AG08395 (cell line): ENCODE measurements at regions not wholly inside any gene's neighbourhood (a gene's known extent, or its start where the extent isn't known, plus 50 kb on each side); places are given as distances from the start of the nearest gene placed in this dataset.
"Not testable (repeated sequence)": the region's sequence is repeated elsewhere in the genome, so short reads cannot be mapped to it uniquely, and the experiment has no call there.

ENCODE experiments used
- DNase-seq: peaks from one replicate; pipeline ENCODE4 v3.0.0; 2012; ENCODE audit warnings: mixed read lengths, low spot score

GRCh38 chr9:41367301-41367700, 178.2 kb upstream of the ZNG1F start:
- not testable (repeated sequence) for DNase-seq

- DNase-seq, result not testable (repeated sequence)
Measured at GRCh38 chr9:41361790-41362189, 172.7 kb upstream of the ZNG1F start.

- not testable (repeated sequence) for DNase-seq
Measured at GRCh38 chr9:41359116-41359515, 170.0 kb upstream of the ZNG1F start.

GRCh38 chr9:41358682-41359081, 169.6 kb upstream of the ZNG1F start:
- DNase-seq, result not testable (repeated sequence)

- not testable (repeated sequence) for DNase-seq
Measured at GRCh38 chr9:41357918-41358404, 168.8 kb upstream of the ZNG1F start.

GRCh38 chr9:41357350-41357748, 168.2 kb upstream of the ZNG1F start:
- DNase-seq, result not testable (repeated sequence)

GRCh38 chr9:41356588-41357349, 167.7 kb upstream of the ZNG1F start:
- DNase-seq, result not testable (repeated sequence)

GRCh38 chr9:41355712-41356450, 166.8 kb upstream of the ZNG1F start:
- DNase-seq, result not testable (repeated sequence)

GRCh38 chr9:41354978-41355377, 165.9 kb upstream of the ZNG1F start:
- DNase-seq, result not testable (repeated sequence)

- not testable (repeated sequence) for DNase-seq
Measured at GRCh38 chr9:41354060-41354934, 165.2 kb upstream of the ZNG1F start.

- not testable (repeated sequence) for DNase-seq
Measured at GRCh38 chr9:41353026-41353425, 163.9 kb upstream of the ZNG1F start.

- not testable (repeated sequence) for DNase-seq
Measured at GRCh38 chr9:41352390-41352789, 163.3 kb upstream of the ZNG1F start.

- DNase-seq, result not testable (repeated sequence)
Measured at GRCh38 chr9:41347893-41348292, 158.8 kb upstream of the ZNG1F start.

- DNase-seq, result not testable (repeated sequence)
Measured at GRCh38 chr9:41332562-41332961, 143.4 kb upstream of the ZNG1F start.

- DNase-seq, result not testable (repeated sequence)
Measured at GRCh38 chr9:41321277-41321676, 132.2 kb upstream of the ZNG1F start.

GRCh38 chr9:41308953-41309352, 119.8 kb upstream of the ZNG1F start:
- DNase-seq, result not testable (repeated sequence)

GRCh38 chr9:41285744-41286143, 96.6 kb upstream of the ZNG1F start:
- not testable (repeated sequence) for DNase-seq

- not testable (repeated sequence) for DNase-seq
Measured at GRCh38 chr9:41280299-41281238, 91.5 kb upstream of the ZNG1F start.

GRCh38 chr9:41279437-41279836, 90.3 kb upstream of the ZNG1F start:
- not testable (repeated sequence) for DNase-seq

- DNase-seq, result not testable (repeated sequence)
Measured at GRCh38 chr9:41279033-41279432, 89.9 kb upstream of the ZNG1F start.
